K562 (cell line): ENCODE measurements at regions not wholly inside any gene's neighbourhood (a gene's known extent, or its start where the extent isn't known, plus 50 kb on each side); places are given as distances from the start of the nearest gene placed in this dataset.

Experiments used
- ADNP ChIP-seq: fragments of 200-800 bp; sonication (Bioruptor generic); IDR thresholded peaks from 2 replicates; pipeline ENCODE4 v1.6.1; 2016; ENCODE audit warnings: missing genetic modification characterization, missing compliant biosample characterization
- CEBPB ChIP-seq: fragments of 450-650 bp; IDR thresholded peaks from 2 replicates; pipeline ENCODE4 v1.6.1; 2016; ENCODE audit warnings: missing genetic modification characterization, missing compliant biosample characterization
- DPF2 ChIP-seq: fragments of 450-650 bp; IDR thresholded peaks from 2 replicates; pipeline ENCODE4 v1.6.1; 2016
- KLF13 ChIP-seq: fragments of 450-650 bp; IDR thresholded peaks from 2 replicates; pipeline ENCODE4 v1.6.1; 2016; ENCODE audit warnings: missing genetic modification characterization, low read depth, mild to moderate bottlenecking, missing compliant biosample characterization, moderate library complexity, borderline replicate concordance
- L3MBTL2 ChIP-seq: fragments of 450-650 bp; IDR thresholded peaks from 2 replicates; pipeline ENCODE4 v1.6.1; 2016; ENCODE audit warnings: mild to moderate bottlenecking, moderate library complexity
- LCOR ChIP-seq: sonication (generic); formaldehyde crosslinking; IDR thresholded peaks from 2 replicates; pipeline ENCODE4 v1.8.0; 2022; ENCODE audit warnings: mild to moderate bottlenecking, missing genetic modification reagents
- MYC ChIP-seq, 2 experiments: fragments of 250-450 bp in 1 of 2; sonication (Bioruptor Pico) in 1 of 2; IDR thresholded peaks; 2 replicates each; pipeline versions ENCODE4 v1.5.1 to v1.6.1; 2012 to 2021; ENCODE audit warnings: low read depth in 2 of 2, borderline replicate concordance in 1 of 2, improper control_type of control experiment in 1 of 2, low read length in 1 of 2, mild to moderate bottlenecking in 1 of 2, moderate library complexity in 1 of 2
- RBFOX2 ChIP-seq: fragments of 200-400 bp; formaldehyde crosslinking; IDR thresholded peaks from 2 replicates; pipeline ENCODE4 v1.6.1; 2017; ENCODE audit warnings: low read depth, mild to moderate bottlenecking, low read length, moderate library complexity
- RCOR1 ChIP-seq, 2 experiments: IDR thresholded peaks; 2 replicates each; pipeline ENCODE4 v1.6.1; 2012; ENCODE audit warnings: low read depth in 2 of 2, low read length in 2 of 2, borderline replicate concordance in 1 of 2, improper control_type of control experiment in 1 of 2
- SAFB ChIP-seq: fragments of 200-400 bp; formaldehyde crosslinking; IDR thresholded peaks from 2 replicates; pipeline ENCODE4 v1.6.1; 2017; ENCODE audit warnings: low read depth, low read length, borderline replicate concordance
- SIX5 ChIP-seq, 2 experiments: IDR thresholded peaks; 2 replicates each; pipeline ENCODE4 v1.6.1; 2011; ENCODE audit warnings: low read length in 2 of 2, borderline replicate concordance in 1 of 2, low read depth in 1 of 2, mild to moderate bottlenecking in 1 of 2, moderate library complexity in 1 of 2; ENCODE audit not compliant: insufficient read depth in 1 of 2
- SMAD4 ChIP-seq: fragments of 250-450 bp; sonication (Bioruptor Pico); conservative IDR thresholded peaks from 2 replicates; pipeline ENCODE4 v1.8.0; 2021; ENCODE audit warnings: inconsistent platforms, mild to moderate bottlenecking, moderate library complexity
- SOX6 ChIP-seq: fragments of 450-650 bp; IDR thresholded peaks from 2 replicates; pipeline ENCODE4 v1.6.1; 2014; ENCODE audit warnings: mild to moderate bottlenecking
- STAT5A ChIP-seq: IDR thresholded peaks from 2 replicates; pipeline ENCODE4 v1.6.1; 2012; ENCODE audit warnings: low read length, inconsistent platforms, borderline replicate concordance
- ZNF224 ChIP-seq: sonication (generic); formaldehyde crosslinking; IDR thresholded peaks from 2 replicates; pipeline ENCODE4 v1.8.0; 2022; ENCODE audit warnings: mild to moderate bottlenecking, missing genetic modification reagents
- ZNF324 ChIP-seq: fragments of 250-450 bp; sonication (Bioruptor Pico); IDR thresholded peaks from 2 replicates; pipeline ENCODE4 v1.4.0; 2020; ENCODE audit warnings: mild to moderate bottlenecking
- ZNF561 ChIP-seq: fragments of 450-650 bp; formaldehyde crosslinking; conservative IDR thresholded peaks from 2 replicates; pipeline ENCODE4 v1.4.0; 2020; ENCODE audit warnings: mild to moderate bottlenecking, moderate library complexity
- TF ChIP-seq, protein P1 (sequence below): fragments of 450-650 bp; IDR thresholded peaks from 2 replicates; pipeline ENCODE4 v1.7.1; 2018; ENCODE audit warnings: mild to moderate bottlenecking, low read depth; ENCODE audit not compliant: partially characterized antibody
- TF ChIP-seq, protein P2 (sequence below): fragments of 250-450 bp; sonication (Bioruptor Pico); IDR thresholded peaks from 2 replicates; pipeline ENCODE4 v1.8.0; 2022; ENCODE audit warnings: moderate library complexity, mild to moderate bottlenecking, inconsistent platforms

DNA sequence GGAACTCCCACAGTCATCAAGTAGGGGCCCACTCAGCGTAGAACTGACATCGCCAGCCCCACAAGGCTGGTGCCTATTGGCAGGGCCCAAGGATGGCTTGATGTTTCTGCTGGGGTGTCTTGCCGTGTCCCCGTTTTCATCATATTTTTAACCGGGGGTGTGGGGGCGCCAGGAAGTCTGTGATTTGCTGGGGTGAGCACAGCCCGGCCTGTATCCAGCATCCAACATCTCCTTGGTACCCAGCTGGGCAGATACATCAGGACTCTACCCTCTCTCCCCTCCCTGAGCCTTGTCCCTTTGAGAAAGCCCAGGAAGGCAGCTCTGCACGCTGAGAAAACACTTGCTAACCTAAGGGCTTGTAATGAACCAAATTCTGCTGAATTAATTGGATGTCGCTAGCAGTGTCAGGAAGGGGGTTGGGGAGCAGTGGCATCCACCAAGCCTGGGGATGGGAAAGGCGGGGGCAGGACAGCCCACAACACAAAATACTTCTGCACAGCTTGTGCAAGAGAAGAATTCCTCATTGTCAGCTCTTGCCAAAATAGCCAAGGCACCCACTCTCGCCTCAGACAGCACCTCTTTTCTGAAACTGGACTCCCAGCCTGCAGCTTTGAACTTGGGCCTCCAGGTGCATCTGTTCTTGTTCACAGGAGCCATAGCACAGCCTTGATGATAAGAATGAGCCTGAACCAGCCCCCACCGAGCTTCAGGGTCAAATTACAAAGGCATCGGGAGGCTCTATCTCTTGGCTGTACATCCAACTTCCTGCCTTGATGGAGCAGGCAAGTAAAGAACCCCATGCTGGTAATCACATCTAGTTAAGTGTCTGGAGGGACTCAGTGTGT is 63.7 kb upstream of the LYRM9 start (continued):
- TF ChIP-seq MYC (IDR thresholded peaks at IDR 0.05; ENCODE audit: low read depth, low read length): 0 out of 2 replicates have a peak, but pooled peaks have one; percentile 12
- TF ChIP-seq MYC (CRISPR knock-in tag; IDR thresholded peaks at IDR 0.05; ENCODE audit: borderline replicate concordance, low read depth): no peak
- no peak for TF ChIP-seq SIX5 (IDR thresholded peaks at IDR 0.05; ENCODE audit: borderline replicate concordance in 1 of 2, insufficient read depth in 1 of 2, low read depth in 1 of 2, low read length in 2 of 2)
- no peak for TF ChIP-seq RBFOX2
- TF ChIP-seq, protein P1, sequence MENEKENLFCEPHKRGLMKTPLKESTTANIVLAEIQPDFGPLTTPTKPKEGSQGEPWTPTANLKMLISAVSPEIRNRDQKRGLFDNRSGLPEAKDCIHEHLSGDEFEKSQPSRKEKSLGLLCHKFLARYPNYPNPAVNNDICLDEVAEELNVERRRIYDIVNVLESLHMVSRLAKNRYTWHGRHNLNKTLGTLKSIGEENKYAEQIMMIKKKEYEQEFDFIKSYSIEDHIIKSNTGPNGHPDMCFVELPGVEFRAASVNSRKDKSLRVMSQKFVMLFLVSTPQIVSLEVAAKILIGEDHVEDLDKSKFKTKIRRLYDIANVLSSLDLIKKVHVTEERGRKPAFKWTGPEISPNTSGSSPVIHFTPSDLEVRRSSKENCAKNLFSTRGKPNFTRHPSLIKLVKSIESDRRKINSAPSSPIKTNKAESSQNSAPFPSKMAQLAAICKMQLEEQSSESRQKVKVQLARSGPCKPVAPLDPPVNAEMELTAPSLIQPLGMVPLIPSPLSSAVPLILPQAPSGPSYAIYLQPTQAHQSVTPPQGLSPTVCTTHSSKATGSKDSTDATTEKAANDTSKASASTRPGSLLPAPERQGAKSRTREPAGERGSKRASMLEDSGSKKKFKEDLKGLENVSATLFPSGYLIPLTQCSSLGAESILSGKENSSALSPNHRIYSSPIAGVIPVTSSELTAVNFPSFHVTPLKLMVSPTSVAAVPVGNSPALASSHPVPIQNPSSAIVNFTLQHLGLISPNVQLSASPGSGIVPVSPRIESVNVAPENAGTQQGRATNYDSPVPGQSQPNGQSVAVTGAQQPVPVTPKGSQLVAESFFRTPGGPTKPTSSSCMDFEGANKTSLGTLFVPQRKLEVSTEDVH: no peak
- peak in 1 of 2 experiments; percentile 95; a peak in 2 of 4 replicates for TF ChIP-seq RCOR1 (IDR thresholded peaks at IDR 0.05; ENCODE audit: borderline replicate concordance in 1 of 2, low read depth in 2 of 2, low read length in 2 of 2)
- no peak for TF ChIP-seq ZNF324 (CRISPR knock-in tag)
- TF ChIP-seq, protein P2, sequence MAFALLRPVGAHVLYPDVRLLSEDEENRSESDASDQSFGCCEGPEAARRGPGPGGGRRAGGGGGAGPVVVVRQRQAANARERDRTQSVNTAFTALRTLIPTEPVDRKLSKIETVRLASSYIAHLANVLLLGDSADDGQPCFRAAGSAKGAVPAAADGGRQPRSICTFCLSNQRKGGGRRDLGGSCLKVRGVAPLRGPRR (CRISPR knock-in tag): no peak
- peak; percentile 64 for TF ChIP-seq SOX6
- TF ChIP-seq ZNF561: no peak
- no peak for TF ChIP-seq SAFB
- no peak for TF ChIP-seq KLF13
- TF ChIP-seq L3MBTL2: peak; percentile 21; the same call in 1 of the 2 replicates
- peak; percentile 78 for TF ChIP-seq DPF2
- no peak for TF ChIP-seq CEBPB (tag)
- TF ChIP-seq ADNP: no peak
- TF ChIP-seq STAT5A: no peak
- no peak for TF ChIP-seq LCOR
- no peak for TF ChIP-seq ZNF224 (CRISPR knock-in tag)
- TF ChIP-seq SMAD4 (CRISPR knock-in tag): no peak
